HL-60 (cell line): ENCODE measurements at regions not wholly inside any gene's neighbourhood (a gene's known extent, or its start where the extent isn't known, plus 50 kb on each side); places are given as distances from the start of the nearest gene placed in this dataset.

Experiments used
- POLR2AphosphoS5 ChIP-seq: IDR thresholded peaks from 2 replicates; pipeline ENCODE4 v1.6.1; 2012; ENCODE audit warnings: low read depth
- SPI1 ChIP-seq: IDR thresholded peaks from 2 replicates; pipeline ENCODE4 v1.6.1; 2012; ENCODE audit warnings: low read depth, mild to moderate bottlenecking, borderline replicate concordance
- TF ChIP-seq, protein P1 (sequence below): IDR thresholded peaks from one replicate; pipeline ENCODE4 v1.5.1; 2011; ENCODE audit warnings: low read length, control low read depth, inconsistent platforms; ENCODE audit not compliant: insufficient read depth
- TF ChIP-seq, protein P2 (sequence below): IDR thresholded peaks from 2 replicates; pipeline ENCODE4 v1.6.1; 2012; ENCODE audit warnings: low read depth; ENCODE audit not compliant: insufficient replicate concordance

DNA sequence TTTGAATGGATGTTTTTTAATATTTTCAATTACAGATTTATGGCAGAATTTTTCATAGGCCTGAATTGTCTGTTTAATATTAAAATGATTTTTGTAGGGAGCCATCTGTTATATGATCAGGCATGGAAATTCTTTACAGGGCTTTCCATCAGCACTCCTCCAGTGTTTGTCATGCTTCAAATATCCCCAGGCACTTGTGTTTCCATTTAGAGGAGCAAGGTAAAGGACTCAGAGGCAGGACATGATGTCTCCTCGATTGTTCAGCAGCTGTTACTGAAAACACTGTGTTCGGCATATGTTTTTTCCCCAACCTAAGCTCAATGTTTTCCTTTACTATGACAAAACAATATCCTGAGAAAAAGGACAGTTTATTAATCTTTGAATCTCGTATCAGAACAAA lies 172.3 kb upstream of the RFX3 start:
- TF ChIP-seq, protein P1, sequence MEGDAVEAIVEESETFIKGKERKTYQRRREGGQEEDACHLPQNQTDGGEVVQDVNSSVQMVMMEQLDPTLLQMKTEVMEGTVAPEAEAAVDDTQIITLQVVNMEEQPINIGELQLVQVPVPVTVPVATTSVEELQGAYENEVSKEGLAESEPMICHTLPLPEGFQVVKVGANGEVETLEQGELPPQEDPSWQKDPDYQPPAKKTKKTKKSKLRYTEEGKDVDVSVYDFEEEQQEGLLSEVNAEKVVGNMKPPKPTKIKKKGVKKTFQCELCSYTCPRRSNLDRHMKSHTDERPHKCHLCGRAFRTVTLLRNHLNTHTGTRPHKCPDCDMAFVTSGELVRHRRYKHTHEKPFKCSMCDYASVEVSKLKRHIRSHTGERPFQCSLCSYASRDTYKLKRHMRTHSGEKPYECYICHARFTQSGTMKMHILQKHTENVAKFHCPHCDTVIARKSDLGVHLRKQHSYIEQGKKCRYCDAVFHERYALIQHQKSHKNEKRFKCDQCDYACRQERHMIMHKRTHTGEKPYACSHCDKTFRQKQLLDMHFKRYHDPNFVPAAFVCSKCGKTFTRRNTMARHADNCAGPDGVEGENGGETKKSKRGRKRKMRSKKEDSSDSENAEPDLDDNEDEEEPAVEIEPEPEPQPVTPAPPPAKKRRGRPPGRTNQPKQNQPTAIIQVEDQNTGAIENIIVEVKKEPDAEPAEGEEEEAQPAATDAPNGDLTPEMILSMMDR, result no peak
- TF ChIP-seq, protein P2, sequence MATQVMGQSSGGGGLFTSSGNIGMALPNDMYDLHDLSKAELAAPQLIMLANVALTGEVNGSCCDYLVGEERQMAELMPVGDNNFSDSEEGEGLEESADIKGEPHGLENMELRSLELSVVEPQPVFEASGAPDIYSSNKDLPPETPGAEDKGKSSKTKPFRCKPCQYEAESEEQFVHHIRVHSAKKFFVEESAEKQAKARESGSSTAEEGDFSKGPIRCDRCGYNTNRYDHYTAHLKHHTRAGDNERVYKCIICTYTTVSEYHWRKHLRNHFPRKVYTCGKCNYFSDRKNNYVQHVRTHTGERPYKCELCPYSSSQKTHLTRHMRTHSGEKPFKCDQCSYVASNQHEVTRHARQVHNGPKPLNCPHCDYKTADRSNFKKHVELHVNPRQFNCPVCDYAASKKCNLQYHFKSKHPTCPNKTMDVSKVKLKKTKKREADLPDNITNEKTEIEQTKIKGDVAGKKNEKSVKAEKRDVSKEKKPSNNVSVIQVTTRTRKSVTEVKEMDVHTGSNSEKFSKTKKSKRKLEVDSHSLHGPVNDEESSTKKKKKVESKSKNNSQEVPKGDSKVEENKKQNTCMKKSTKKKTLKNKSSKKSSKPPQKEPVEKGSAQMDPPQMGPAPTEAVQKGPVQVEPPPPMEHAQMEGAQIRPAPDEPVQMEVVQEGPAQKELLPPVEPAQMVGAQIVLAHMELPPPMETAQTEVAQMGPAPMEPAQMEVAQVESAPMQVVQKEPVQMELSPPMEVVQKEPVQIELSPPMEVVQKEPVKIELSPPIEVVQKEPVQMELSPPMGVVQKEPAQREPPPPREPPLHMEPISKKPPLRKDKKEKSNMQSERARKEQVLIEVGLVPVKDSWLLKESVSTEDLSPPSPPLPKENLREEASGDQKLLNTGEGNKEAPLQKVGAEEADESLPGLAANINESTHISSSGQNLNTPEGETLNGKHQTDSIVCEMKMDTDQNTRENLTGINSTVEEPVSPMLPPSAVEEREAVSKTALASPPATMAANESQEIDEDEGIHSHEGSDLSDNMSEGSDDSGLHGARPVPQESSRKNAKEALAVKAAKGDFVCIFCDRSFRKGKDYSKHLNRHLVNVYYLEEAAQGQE, result no peak
- TF ChIP-seq SPI1, result no peak
- no peak for TF ChIP-seq POLR2AphosphoS5
